ENCODE measurements at regions not wholly inside any gene's neighbourhood (a gene's known extent, or its start where the extent isn't known, plus 50 kb on each side); places are given as distances from the start of the nearest gene placed in this dataset.
"Not testable (repeated sequence)": the region's sequence is repeated elsewhere in the genome, so short reads cannot be mapped to it uniquely, and the experiment has no call there.

GRCh38 chr13:100787899-100788298 is 113.3 kb upstream of the TMTC4 start:
- TF ChIP-seq POLR2A (IDR thresholded peaks at IDR 0.05) (no peak), CTCF (IDR thresholded peaks at IDR 0.05) (no peak)
- no peaks in the 10 kb centered on the region for H3K9me3 ChIP-seq
- H3K27ac ChIP-seq = no peak overlapping the region
- H3K36me3 ChIP-seq (ENCODE audit: low read depth, missing control alignments) = no peaks in the 10 kb centered on the region
- H3K4me3 ChIP-seq = no peak overlapping the region
- intact Hi-C loops (cut with DNase I; ENCODE audit: low total_unique reads) = no loop called here
- no peak for DNase-seq
- 89 to 97% methylated on average over 1 of the region's 1 CpG for WGBS, 2 donors
- no peaks in the 10 kb centered on the region for H3K4me1 ChIP-seq
- no peaks in the 10 kb centered on the region for H3K27me3 ChIP-seq

DNA sequence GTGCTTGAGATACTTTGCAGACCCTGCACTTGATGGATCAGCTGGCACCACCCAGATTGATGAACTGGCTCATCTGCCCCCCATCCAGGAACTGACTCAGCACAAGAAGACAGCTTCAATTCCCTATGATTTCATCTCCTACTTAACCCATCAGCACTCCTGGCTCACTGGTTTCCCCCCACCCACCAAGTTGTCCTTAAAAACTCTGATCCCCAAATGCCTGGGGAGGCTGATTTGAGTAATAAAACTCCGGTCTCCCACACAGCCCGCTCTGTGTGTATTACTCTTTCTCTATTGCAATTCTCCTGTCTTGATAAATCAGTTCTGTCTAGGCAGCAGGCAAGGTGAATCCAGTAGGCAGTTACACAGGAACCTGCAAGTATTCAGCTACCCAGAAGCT is 102.1 kb upstream of the TMTC4 start:
- H3K27me3 ChIP-seq; intact Hi-C loops (cut with DNase I; ENCODE audit: low total_unique reads); H3K36me3 ChIP-seq (ENCODE audit: low read depth, missing control alignments); H3K4me1 ChIP-seq; H3K27ac ChIP-seq; H3K4me3 ChIP-seq; H3K9me3 ChIP-seq; DNase-seq: not testable (repeated sequence)
- WGBS, 2 donors = 83 to 89% methylated on average over 2 of the region's 2 CpGs

- H3K4me1 ChIP-seq = no peaks in the 10 kb centered on the region
- H3K4me3 ChIP-seq = no peak overlapping the region
- H3K27ac ChIP-seq = no peak overlapping the region
- WGBS, 2 donors = 72 to 76% methylated on average over 13 of the region's 13 CpGs
- H3K36me3 ChIP-seq (ENCODE audit: low read depth, missing control alignments) = no peaks in the 10 kb centered on the region
- DNase-seq = no peak
- no peaks in the 10 kb centered on the region for H3K27me3 ChIP-seq
- TF ChIP-seq CTCF (IDR thresholded peaks at IDR 0.05) (no peak), POLR2A (IDR thresholded peaks at IDR 0.05) (no peak)
- no peaks in the 10 kb centered on the region for H3K9me3 ChIP-seq
- intact Hi-C loops (cut with DNase I; ENCODE audit: low total_unique reads) = no loop called here
Observed at GRCh38 chr13:100773923-100774663, 99.5 kb upstream of the TMTC4 start.

- Histone ChIP-seq H3K4me3 (no peak overlapping the region), H3K9me3 (no peaks in the 10 kb centered on the region), H3K27me3 (no peaks in the 10 kb centered on the region), H3K4me1 (no peaks in the 10 kb centered on the region), H3K36me3 (ENCODE audit: low read depth, missing control alignments) (no peaks in the 10 kb centered on the region), H3K27ac (no peak overlapping the region)
- no peak for DNase-seq
- WGBS, 2 donors = 67 to 78% methylated on average over 3 of the region's 3 CpGs
- intact Hi-C loops (cut with DNase I; ENCODE audit: low total_unique reads) = no loop called here
- TF ChIP-seq POLR2A (IDR thresholded peaks at IDR 0.05) = no peak
Observed at GRCh38 chr13:100773429-100773828, 98.8 kb upstream of the TMTC4 start.

DNA sequence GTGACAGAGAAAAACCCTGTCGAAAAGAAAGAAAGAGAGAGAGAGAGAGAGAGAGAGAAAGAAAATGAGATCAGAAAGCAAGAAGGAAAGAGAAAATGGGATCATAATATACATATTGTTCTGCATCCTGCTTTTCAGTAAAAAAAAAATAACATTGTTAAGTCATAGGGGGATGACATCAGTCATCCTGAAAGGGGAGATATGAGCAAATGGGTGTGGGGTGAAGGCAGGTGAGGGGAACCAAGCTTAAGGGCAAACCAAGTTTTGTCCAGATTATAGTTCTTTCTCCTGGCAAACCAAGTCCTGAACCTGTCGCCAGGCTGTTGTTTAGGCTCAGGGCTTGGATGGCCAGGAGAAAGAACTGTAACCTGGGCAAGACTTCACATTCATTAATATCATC is 92.6 kb upstream of the TMTC4 start:
- no peaks in the 10 kb centered on the region for H3K36me3 ChIP-seq (ENCODE audit: low read depth, missing control alignments)
- intact Hi-C loops (cut with DNase I; ENCODE audit: low total_unique reads) = no loop called here
- 81 to 90% methylated on average over 2 of the region's 2 CpGs for WGBS, 2 donors
- H3K4me3 ChIP-seq = no peak overlapping the region
- no peaks in the 10 kb centered on the region for H3K27me3 ChIP-seq
- TF ChIP-seq CTCF (IDR thresholded peaks at IDR 0.05) (no peak), POLR2A (IDR thresholded peaks at IDR 0.05) (no peak)
- no peaks in the 10 kb centered on the region for H3K4me1 ChIP-seq
- H3K27ac ChIP-seq = no peak overlapping the region
- no peaks in the 10 kb centered on the region for H3K9me3 ChIP-seq
- DNase-seq = no peak

- H3K4me3 ChIP-seq; H3K27ac ChIP-seq; DNase-seq; H3K9me3 ChIP-seq; intact Hi-C loops (cut with DNase I; ENCODE audit: low total_unique reads); H3K36me3 ChIP-seq (ENCODE audit: low read depth, missing control alignments); H3K27me3 ChIP-seq; H3K4me1 ChIP-seq: not testable (repeated sequence)
- 87 to 89% methylated on average over 4 of the region's 4 CpGs for WGBS, 2 donors
Observed at GRCh38 chr13:100766570-100766969, 92.0 kb upstream of the TMTC4 start.
